MM.1S (cell line): ENCODE measurements at regions not wholly inside any gene's neighbourhood (a gene's known extent, or its start where the extent isn't known, plus 50 kb on each side); places are given as distances from the start of the nearest gene placed in this dataset.

Experiments used
- DNase-seq: peaks from one replicate; pipeline ENCODE4 v3.0.0-alpha.2; 2015
- H2AFZ ChIP-seq: fragments of 300-600 bp; sonication (generic); 2 replicates; pipeline ENCODE4 v1.6.0; 2016; ENCODE audit warnings: antibody characterized with exemption, low read length
- H3F3A ChIP-seq: fragments of 300-600 bp; sonication (generic); 2 replicates; pipeline ENCODE4 v1.6.1; 2016; ENCODE audit warnings: mild to moderate bottlenecking, antibody characterized with exemption, low read length, moderate library complexity, mixed read lengths; ENCODE audit not compliant: insufficient read depth
- H3K27ac ChIP-seq: fragments of 300-600 bp; sonication (generic); 2 replicates; pipeline ENCODE4 v1.5.1; 2016; ENCODE audit warnings: mild to moderate bottlenecking, low read length
- H3K27me3 ChIP-seq: fragments of 300-600 bp; sonication (generic); replicated peaks from 2 replicates; pipeline ENCODE4 v1.6.0; 2016; ENCODE audit warnings: low read length; ENCODE audit not compliant: insufficient read depth
- H3K36me3 ChIP-seq: fragments of 300-600 bp; sonication (generic); replicated peaks from 2 replicates; pipeline ENCODE4 v1.6.1; 2016; ENCODE audit warnings: mild to moderate bottlenecking, low read length, mixed read lengths; ENCODE audit not compliant: insufficient read depth
- H3K4me1 ChIP-seq: fragments of 300-600 bp; sonication (generic); 2 replicates; pipeline ENCODE4 v1.6.1; 2016; ENCODE audit warnings: low read length, mixed read lengths
- H3K4me2 ChIP-seq: fragments of 300-600 bp; sonication (generic); 2 replicates; pipeline ENCODE4 v1.6.0; 2016; ENCODE audit warnings: low read depth, low read length
- H3K4me3 ChIP-seq: fragments of 300-600 bp; sonication (generic); 2 replicates; pipeline ENCODE4 v1.5.1; 2016; ENCODE audit warnings: low read length, mixed read lengths
- H3K79me2 ChIP-seq: fragments of 300-600 bp; sonication (generic); 2 replicates; pipeline ENCODE4 v1.6.1; 2016; ENCODE audit warnings: mixed run types, low read length, mixed read lengths
- H3K9ac ChIP-seq: fragments of 300-600 bp; sonication (generic); 2 replicates; pipeline ENCODE4 v1.6.1; 2016; ENCODE audit warnings: low read length, mixed read lengths
- H3K9me2 ChIP-seq: fragments of 300-600 bp; sonication (generic); replicated peaks from 2 replicates; pipeline ENCODE4 v1.6.1; 2016; ENCODE audit warnings: mild to moderate bottlenecking, low read length, mixed read lengths; ENCODE audit not compliant: insufficient read depth
- H3K9me3 ChIP-seq: fragments of 300-600 bp; sonication (generic); replicated peaks from 2 replicates; pipeline ENCODE4 v1.6.1; 2016; ENCODE audit warnings: mild to moderate bottlenecking, low read length, mixed read lengths; ENCODE audit not compliant: insufficient read depth
- H4K20me1 ChIP-seq: fragments of 300-600 bp; sonication (generic); 2 replicates; pipeline ENCODE4 v1.6.1; 2016; ENCODE audit warnings: mild to moderate bottlenecking, low read length, moderate library complexity, mixed read lengths; ENCODE audit not compliant: insufficient read depth
- EZH2 ChIP-seq: fragments of 300-600 bp; sonication (generic); optimal IDR thresholded peaks from 2 replicates; pipeline ENCODE3; 2017; ENCODE audit warnings: low read depth, mild to moderate bottlenecking, antibody characterized with exemption, low read length, mixed read lengths
- EZH2phosphoT487 ChIP-seq: fragments of 300-600 bp; sonication (generic); IDR thresholded peaks from 2 replicates; pipeline ENCODE4 v1.6.1; 2018; ENCODE audit warnings: antibody characterized with exemption, low read length
- TF ChIP-seq, protein P1 (sequence below): fragments of 300-600 bp; sonication (generic); IDR thresholded peaks from 2 replicates; pipeline ENCODE4 v1.5.1; 2016; ENCODE audit warnings: antibody characterized with exemption, low read length, mixed read lengths

DNA sequence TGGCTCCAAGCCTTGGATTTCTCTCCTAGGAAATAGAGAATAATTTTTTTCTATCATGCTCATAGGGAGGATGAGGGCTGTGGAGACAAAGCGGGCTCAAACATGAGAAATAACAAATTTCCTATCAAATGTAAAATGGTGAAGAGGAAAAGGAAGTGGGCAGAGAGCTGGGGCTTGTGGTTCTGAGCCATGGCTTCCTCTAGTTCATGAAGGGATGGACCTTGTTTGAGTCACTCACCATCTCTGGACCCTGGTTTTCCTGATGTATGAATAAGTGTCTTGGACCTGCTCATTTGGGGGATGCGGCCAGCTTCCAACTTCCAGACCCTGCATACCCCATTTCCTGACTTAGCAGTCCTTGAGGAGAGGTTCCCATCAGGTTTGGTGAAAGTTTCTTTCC lies 63.0 kb downstream of the MSX1 start:
- Histone ChIP-seq H3K4me1 (no peaks in the 10 kb centered on the region), H3K9me3 (no peaks in the 10 kb centered on the region), H3F3A (no peaks in the 10 kb centered on the region)

DNA sequence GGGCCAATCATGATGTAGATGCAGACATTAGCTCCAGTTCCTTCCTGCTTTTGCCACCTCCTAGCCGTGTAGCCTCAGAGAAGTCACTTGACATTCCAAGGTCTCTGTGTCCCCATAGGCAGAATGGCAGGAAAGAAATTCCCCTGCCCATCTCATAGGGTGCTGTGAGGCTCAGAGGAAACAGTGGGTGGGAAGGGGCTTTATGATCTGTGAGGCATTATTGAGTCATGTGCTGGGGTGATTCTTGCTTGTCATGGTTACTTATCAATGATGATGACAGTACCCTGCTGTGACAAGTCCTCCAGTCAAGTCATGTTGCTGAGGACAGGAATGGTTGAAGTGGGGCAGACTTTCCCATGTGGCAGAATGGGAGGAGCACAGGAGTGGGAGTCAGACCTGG lies 63.7 kb downstream of the MSX1 start:
- Histone ChIP-seq H3K4me3 (no peak overlapping the region), H3K79me2 (no peaks in the 10 kb centered on the region), H3K27ac (no peak overlapping the region), H2AFZ (no peak overlapping the region), H3K9me2 (no peaks in the 10 kb centered on the region), H3K27me3 (no peaks in the 10 kb centered on the region), H3K9ac (no peak overlapping the region), H3F3A (no peaks in the 10 kb centered on the region), H3K36me3 (no peaks in the 10 kb centered on the region), H4K20me1 (no peaks in the 10 kb centered on the region), H3K9me3 (no peaks in the 10 kb centered on the region), H3K4me1 (no peaks in the 10 kb centered on the region), H3K4me2 (no peak overlapping the region)
- TF ChIP-seq, protein P1, sequence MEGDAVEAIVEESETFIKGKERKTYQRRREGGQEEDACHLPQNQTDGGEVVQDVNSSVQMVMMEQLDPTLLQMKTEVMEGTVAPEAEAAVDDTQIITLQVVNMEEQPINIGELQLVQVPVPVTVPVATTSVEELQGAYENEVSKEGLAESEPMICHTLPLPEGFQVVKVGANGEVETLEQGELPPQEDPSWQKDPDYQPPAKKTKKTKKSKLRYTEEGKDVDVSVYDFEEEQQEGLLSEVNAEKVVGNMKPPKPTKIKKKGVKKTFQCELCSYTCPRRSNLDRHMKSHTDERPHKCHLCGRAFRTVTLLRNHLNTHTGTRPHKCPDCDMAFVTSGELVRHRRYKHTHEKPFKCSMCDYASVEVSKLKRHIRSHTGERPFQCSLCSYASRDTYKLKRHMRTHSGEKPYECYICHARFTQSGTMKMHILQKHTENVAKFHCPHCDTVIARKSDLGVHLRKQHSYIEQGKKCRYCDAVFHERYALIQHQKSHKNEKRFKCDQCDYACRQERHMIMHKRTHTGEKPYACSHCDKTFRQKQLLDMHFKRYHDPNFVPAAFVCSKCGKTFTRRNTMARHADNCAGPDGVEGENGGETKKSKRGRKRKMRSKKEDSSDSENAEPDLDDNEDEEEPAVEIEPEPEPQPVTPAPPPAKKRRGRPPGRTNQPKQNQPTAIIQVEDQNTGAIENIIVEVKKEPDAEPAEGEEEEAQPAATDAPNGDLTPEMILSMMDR = no peak
- no peak for TF ChIP-seq EZH2
- TF ChIP-seq EZH2phosphoT487 = no peak
- DNase-seq = no peak

More for the DNA sequence above, 63.0 kb downstream of the MSX1 start:
- no peaks in the 10 kb centered on the region for H3K36me3 ChIP-seq
- no peaks in the 10 kb centered on the region for H3K27me3 ChIP-seq
- no peak overlapping the region for H3K9ac ChIP-seq
- no peaks in the 10 kb centered on the region for H3K79me2 ChIP-seq
- H4K20me1 ChIP-seq = no peaks in the 10 kb centered on the region
- DNase-seq = no peak
- TF ChIP-seq EZH2phosphoT487 (no peak), EZH2 (no peak)
- TF ChIP-seq, protein P1 = no peak
- H2AFZ ChIP-seq = no peak overlapping the region
- H3K27ac ChIP-seq = no peak overlapping the region
- H3K4me3 ChIP-seq = no peak overlapping the region
- no peaks in the 10 kb centered on the region for H3K9me2 ChIP-seq
- H3K4me2 ChIP-seq = no peak overlapping the region

DNA sequence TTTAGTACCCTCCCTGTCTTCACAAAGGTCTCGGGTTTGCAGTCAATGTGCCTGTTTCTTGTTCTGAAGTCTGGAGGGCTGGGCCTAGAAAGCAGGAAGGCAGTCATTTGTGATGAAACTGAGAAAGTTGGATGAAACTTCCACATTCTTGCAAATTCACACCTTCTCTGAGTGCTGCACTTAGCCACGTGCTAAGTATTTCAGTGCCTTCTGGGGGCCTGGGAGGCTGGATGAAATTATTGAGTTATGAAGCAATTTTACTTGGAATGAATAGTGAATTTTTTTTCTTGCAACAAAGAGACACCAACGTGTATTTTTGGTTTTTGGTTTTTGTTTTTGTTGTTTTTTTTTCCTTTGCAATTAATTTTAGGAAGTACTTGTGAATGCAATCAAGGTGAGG lies 71.2 kb downstream of the MSX1 start:
- Histone ChIP-seq H3F3A (no peaks in the 10 kb centered on the region), H3K36me3 (no peaks in the 10 kb centered on the region), H2AFZ (no peak overlapping the region), H3K9me2 (no peaks in the 10 kb centered on the region), H3K9ac (no peak overlapping the region), H3K4me1 (no peaks in the 10 kb centered on the region), H3K9me3 (no peaks in the 10 kb centered on the region), H3K27ac (no peak overlapping the region), H4K20me1 (no peaks in the 10 kb centered on the region), H3K4me3 (no peak overlapping the region), H3K27me3 (no peaks in the 10 kb centered on the region), H3K79me2 (no peaks in the 10 kb centered on the region), H3K4me2 (no peak overlapping the region)
- DNase-seq = no peak
- TF ChIP-seq EZH2phosphoT487 (no peak), EZH2 (no peak)

DNA sequence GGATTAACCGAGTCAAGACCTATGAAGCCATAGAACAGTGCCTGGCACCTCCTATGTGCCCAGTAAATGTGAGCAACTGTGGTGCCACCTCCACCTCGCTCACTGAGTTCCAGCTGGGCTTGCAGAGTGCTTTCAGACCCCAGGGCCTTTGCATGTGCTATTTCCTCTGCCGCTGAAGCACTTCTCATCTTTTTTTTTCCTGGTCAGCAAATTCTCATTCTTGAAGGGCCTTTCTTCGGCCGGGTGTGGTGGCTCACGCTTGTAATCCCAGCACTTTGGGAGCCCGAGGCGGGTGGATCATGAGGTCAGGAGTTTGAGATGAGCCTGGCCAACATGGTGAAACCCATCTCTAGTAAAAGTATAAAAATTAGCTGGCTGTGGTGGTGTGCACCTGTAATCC lies 76.5 kb downstream of the MSX1 start:
- H3K27me3 ChIP-seq = no peaks in the 10 kb centered on the region
- H3K4me2 ChIP-seq = no peak overlapping the region
- no peak overlapping the region for H3K27ac ChIP-seq
- H3K36me3 ChIP-seq = no peaks in the 10 kb centered on the region
- H3K4me1 ChIP-seq = no peaks in the 10 kb centered on the region
- no peak overlapping the region for H3K4me3 ChIP-seq
- H3K79me2 ChIP-seq = no peaks in the 10 kb centered on the region
- no peaks in the 10 kb centered on the region for H4K20me1 ChIP-seq
- no peaks in the 10 kb centered on the region for H3K9me2 ChIP-seq
- H3K9me3 ChIP-seq = no peaks in the 10 kb centered on the region
- TF ChIP-seq, protein P1 = no peak
- TF ChIP-seq EZH2phosphoT487 = no peak
- H3F3A ChIP-seq = no peaks in the 10 kb centered on the region
- H2AFZ ChIP-seq = no peak overlapping the region
- DNase-seq = no peak
- H3K9ac ChIP-seq = no peak overlapping the region
